ENCODE measurements at regions not wholly inside any gene's neighbourhood (a gene's known extent, or its start where the extent isn't known, plus 50 kb on each side); places are given as distances from the start of the nearest gene placed in this dataset.
A peak's percentile ranks its signal among the peaks of the same experiment; 100 is the strongest.

- TF ChIP-seq PTBP1 (IDR thresholded peaks at IDR 0.05; ENCODE audit: low read depth, low read length, poor library complexity, severe bottlenecking) (no peak), PHF8 (CRISPR knock-in tag; IDR thresholded peaks at IDR 0.05) (peak; percentile 4; the same call in 1 of the 2 replicates), ZNF619 (CRISPR knock-in tag; IDR thresholded peaks at IDR 0.05) (no peak), ZNF256 (CRISPR knock-in tag; conservative IDR thresholded peaks at IDR 0.05) (no peak), ZNF24 (IDR thresholded peaks at IDR 0.05) (no peak), MAFG (CRISPR knock-in tag; IDR thresholded peaks at IDR 0.05) (no peak), NFIC (IDR thresholded peaks at IDR 0.05; ENCODE audit: low read length) (peak; percentile 2; the same call in 1 of the 2 replicates), IRF2 (CRISPR knock-in tag; IDR thresholded peaks at IDR 0.05) (no peak), ATM (IDR thresholded peaks at IDR 0.05; ENCODE audit: borderline replicate concordance) (no peak), PATZ1 (CRISPR knock-in tag; IDR thresholded peaks at IDR 0.05) (peak; percentile 92), SCMH1 (CRISPR knock-in tag; IDR thresholded peaks at IDR 0.05; ENCODE audit: borderline replicate concordance) (no peak), SIN3B (IDR thresholded peaks at IDR 0.05; ENCODE audit: low read length) (no peak), NR2F2 (IDR thresholded peaks at IDR 0.05; ENCODE audit: borderline replicate concordance, low read depth) (no peak), SRF (IDR thresholded peaks at IDR 0.05; ENCODE audit: low read depth, low read length) (no peak), CBX2 (IDR thresholded peaks at IDR 0.05; ENCODE audit: low read depth, low read length) (no peak), CBX2 (CRISPR knock-in tag; IDR thresholded peaks at IDR 0.05; ENCODE audit: low read depth) (no peak), ZC3H13 (CRISPR knock-in tag; IDR thresholded peaks at IDR 0.05) (0 out of 2 replicates have a peak, but pooled peaks have one; percentile 58), MEF2D (CRISPR knock-in tag; IDR thresholded peaks at IDR 0.05) (0 out of 2 replicates have a peak, but pooled peaks have one; percentile 8), GTF2F1 (IDR thresholded peaks at IDR 0.05; ENCODE audit: low read length) (no peak)
- TF ChIP-seq, protein P1, sequence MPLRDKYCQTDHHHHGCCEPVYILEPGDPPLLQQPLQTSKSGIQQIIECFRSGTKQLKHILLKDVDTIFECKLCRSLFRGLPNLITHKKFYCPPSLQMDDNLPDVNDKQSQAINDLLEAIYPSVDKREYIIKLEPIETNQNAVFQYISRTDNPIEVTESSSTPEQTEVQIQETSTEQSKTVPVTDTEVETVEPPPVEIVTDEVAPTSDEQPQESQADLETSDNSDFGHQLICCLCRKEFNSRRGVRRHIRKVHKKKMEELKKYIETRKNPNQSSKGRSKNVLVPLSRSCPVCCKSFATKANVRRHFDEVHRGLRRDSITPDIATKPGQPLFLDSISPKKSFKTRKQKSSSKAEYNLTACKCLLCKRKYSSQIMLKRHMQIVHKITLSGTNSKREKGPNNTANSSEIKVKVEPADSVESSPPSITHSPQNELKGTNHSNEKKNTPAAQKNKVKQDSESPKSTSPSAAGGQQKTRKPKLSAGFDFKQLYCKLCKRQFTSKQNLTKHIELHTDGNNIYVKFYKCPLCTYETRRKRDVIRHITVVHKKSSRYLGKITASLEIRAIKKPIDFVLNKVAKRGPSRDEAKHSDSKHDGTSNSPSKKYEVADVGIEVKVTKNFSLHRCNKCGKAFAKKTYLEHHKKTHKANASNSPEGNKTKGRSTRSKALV (CRISPR knock-in tag; IDR thresholded peaks at IDR 0.05): no peak
- TF ChIP-seq, protein P2, sequence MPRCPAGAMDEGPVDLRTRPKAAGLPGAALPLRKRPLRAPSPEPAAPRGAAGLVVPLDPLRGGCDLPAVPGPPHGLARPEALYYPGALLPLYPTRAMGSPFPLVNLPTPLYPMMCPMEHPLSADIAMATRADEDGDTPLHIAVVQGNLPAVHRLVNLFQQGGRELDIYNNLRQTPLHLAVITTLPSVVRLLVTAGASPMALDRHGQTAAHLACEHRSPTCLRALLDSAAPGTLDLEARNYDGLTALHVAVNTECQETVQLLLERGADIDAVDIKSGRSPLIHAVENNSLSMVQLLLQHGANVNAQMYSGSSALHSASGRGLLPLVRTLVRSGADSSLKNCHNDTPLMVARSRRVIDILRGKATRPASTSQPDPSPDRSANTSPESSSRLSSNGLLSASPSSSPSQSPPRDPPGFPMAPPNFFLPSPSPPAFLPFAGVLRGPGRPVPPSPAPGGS (CRISPR knock-in tag; IDR thresholded peaks at IDR 0.05): no peak
- TF ChIP-seq, protein P3, sequence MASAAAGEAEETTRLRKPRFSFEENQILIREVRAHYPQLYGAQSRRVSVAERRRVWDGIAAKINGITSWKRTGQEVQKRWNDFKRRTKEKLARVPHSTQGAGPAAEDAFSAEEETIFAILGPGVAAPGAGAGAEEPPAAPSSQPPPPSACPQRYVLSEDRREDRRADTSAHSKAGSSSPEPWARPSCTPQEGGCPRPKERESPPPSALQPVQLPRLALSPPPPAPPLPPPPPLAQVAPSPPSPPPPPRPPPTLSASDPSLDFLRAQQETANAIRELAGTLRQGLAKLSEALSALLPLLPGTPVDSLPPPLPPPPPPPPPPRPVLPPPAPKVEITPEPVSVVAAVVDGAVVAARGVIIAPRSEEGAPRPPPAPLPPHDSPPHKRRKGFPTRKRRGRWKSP (CRISPR knock-in tag; IDR thresholded peaks at IDR 0.05): 0 out of 2 replicates have a peak, but pooled peaks have one; percentile 1
- TF ChIP-seq, protein P4, sequence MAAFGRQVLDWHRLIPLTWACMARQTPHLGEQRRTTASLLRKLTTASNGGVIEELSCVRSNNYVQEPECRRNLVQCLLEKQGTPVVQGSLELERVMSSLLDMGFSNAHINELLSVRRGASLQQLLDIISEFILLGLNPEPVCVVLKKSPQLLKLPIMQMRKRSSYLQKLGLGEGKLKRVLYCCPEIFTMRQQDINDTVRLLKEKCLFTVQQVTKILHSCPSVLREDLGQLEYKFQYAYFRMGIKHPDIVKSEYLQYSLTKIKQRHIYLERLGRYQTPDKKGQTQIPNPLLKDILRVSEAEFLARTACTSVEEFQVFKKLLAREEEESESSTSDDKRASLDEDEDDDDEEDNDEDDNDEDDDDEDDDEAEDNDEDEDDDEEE (CRISPR knock-in tag; IDR thresholded peaks at IDR 0.05): no peak
- TF ChIP-seq, protein P5, sequence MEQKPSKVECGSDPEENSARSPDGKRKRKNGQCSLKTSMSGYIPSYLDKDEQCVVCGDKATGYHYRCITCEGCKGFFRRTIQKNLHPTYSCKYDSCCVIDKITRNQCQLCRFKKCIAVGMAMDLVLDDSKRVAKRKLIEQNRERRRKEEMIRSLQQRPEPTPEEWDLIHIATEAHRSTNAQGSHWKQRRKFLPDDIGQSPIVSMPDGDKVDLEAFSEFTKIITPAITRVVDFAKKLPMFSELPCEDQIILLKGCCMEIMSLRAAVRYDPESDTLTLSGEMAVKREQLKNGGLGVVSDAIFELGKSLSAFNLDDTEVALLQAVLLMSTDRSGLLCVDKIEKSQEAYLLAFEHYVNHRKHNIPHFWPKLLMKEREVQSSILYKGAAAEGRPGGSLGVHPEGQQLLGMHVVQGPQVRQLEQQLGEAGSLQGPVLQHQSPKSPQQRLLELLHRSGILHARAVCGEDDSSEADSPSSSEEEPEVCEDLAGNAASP (CRISPR knock-in tag; IDR thresholded peaks at IDR 0.05; ENCODE audit: borderline replicate concordance): no peak
Observed at GRCh38 chr6:167761794-167762258, 64.9 kb upstream of the AFDN start (continued).
